T-helper 1 cell (primary cell): ENCODE measurements at regions not wholly inside any gene's neighbourhood (a gene's known extent, or its start where the extent isn't known, plus 50 kb on each side); places are given as distances from the start of the nearest gene placed in this dataset.

ENCODE experiments used
- DNase-seq, 5 donors: peaks; one replicate each; pipeline ENCODE4 v3.0.0-alpha.2; 2012 to 2020

DNA sequence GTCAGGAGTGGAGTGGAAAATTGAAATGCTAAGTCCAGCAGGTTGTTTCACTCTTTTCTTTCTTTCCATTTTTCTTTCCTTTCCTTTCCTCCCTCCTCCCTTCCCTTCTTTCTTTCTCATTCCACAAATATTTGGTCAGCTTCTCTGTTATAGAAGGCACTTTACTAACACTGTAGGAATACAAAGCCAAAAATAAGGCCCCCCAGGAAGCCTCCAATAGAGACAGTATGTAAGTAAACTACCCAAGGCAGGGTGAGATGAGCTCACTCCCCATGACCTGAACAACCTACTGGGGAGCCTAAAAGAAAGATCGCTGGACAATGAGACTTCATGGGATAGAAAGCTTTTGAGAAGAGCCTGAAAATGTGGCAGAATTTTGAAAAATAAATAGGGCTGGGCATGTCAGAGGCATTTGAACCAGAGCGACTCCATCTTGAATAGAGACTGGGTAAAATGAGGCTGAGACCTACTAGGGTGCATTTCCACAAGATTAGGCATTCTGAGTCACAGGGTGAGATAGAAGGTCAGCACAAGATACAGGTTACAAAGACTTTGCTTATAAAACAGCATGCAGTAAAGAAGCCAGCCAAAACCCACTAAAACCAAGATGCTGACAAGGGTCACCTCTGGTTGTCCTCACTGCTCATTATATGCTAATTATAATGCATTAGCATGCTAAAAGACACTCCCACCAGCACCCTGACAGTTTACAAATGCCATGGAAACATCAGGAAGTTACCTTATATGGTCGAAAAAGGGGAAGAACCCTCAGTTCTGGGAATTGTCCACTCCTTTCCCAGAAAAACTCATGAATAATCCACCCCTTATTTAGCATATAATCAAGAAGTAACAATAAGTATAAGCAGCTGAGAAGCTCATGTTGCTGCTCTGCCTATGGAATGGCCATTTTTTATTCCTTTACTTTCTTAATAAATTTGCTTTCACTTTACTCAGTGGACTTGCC is 158.9 kb upstream of the EGFLAM start:
- DNase-seq, result no peak

DNA sequence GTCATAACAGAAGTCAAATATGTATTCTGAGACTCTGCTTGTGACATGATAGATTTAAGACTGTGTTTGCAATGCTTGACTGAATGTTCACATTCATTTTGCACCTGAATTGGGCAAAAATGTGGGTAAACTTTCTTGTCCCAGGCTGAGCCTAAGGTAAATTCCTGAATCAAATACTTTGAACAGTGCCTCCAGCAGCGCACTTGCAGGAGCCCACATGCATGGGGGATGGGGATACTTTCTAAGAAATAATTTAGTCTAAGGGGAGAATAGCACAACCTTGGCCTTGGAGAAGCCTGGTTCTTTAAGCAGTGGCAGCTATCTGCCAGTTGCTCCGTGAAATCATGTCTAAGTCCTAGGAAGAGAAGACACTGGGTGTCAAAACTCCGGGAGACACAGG is 163.5 kb upstream of the EGFLAM start:
- no peak for DNase-seq

DNA sequence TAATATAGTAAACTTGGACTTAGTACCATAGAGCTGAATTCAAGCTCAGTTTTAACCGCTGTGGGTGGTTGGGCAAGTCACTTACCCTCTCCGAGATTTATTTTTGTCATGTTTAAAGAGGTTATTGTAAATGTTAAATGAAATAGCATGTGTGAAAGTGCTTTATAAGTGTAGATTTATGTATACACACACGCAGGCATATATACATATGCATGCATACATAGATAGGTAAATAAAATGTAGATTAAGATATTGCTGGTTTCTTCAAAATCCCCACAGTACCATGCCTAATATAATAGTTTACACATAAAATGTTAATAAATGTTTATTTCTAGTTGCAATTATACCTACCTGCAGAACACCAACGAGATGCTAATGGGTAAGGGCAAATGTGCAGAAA is 164.5 kb upstream of the EGFLAM start:
- no peak for DNase-seq

DNA sequence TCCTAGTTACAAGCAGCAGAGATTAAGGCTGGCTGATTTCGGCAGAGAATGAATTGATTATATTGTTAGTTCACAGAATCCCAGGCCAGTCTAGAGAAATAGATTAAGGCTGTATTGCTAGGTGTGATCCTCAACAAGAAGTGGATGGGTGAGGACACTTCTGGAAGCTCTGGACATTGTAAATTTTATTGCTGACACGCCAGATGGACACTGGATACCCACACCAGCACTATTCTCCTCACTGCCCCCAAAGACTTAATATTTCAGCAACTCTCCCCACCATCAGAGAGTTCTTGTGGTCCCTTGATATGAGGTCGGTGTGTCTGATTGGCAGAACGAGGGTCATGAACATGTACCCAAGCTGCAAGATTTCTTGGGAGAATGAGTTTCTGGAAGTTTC is 171.6 kb upstream of the EGFLAM start:
- DNase-seq, result no peak

DNA sequence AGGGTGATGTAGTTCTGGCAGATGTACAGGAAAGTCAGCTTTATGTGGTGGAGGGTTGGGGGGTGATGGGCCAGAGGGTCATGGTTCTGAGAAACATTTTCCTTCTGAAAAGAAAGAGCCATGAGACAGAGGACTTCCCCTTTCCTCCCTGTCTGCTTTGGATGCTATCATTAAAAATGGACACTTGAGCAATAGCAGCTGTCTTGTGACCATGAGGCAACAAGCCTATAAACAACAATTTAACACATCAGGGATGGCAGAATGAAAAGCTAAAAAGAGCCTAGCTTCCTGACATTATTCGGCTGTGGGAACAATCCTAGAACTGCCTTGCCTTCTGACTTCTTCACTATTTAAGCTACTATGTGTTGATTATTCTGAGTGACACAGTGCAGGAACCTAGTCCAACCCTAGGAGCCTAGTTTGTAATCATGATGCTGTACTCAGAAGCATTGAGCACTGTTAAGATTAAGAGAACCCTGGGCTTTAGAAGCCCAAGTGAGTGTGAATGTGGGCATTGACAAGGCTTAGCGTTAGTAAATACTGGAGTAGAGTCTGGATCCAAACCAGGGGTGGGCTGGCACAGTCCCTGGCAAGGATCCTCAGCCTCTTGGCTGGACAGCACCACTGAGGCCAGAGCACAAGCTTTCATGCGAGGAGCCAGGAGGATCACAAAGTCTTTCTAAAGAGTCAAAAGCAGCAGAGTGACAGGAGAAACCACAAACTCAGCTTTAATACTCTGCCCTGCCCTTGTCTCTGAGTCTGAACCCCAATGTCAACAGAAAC is 178.5 kb upstream of the EGFLAM start:
- DNase-seq, result no peak

DNA sequence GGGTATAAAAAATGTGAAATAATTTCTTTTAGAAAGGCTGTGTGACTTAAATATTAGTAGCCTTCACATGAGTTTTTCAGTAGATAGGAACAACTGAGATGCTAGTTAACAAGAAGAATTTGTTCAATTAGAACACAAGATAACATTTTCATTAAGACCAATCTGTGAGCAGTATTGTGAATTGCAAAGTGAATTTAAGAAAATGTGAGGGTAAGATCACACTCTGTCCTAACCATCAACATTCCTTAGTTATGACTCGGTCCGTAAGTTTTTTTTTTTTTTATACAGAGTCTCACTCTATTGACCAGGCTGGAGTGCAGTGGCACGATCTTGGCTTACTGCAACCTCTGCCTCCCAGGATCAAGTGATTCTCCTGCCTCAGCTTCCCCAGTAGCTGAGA is 180.2 kb upstream of the EGFLAM start:
- DNase-seq, result no peak

DNA sequence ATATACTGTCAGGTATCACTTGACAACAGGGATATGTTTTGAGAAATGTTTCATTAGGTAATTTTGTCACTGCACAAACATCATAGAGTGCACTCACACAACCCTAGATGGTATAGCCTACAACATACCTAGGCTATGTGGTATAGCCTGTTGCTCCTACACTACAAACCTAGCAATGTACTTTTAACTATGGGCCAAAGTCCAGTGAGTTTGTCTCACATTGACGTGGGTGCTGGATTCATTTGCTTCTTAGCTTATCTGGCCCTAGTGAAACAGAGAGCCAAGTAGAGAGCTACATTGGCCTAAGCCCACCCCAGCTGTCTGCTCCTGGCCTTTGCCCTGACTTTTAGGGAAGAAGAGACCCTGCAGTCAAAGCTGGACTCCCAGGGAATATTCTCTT is 180.7 kb upstream of the EGFLAM start:
- DNase-seq, result no peak

DNA sequence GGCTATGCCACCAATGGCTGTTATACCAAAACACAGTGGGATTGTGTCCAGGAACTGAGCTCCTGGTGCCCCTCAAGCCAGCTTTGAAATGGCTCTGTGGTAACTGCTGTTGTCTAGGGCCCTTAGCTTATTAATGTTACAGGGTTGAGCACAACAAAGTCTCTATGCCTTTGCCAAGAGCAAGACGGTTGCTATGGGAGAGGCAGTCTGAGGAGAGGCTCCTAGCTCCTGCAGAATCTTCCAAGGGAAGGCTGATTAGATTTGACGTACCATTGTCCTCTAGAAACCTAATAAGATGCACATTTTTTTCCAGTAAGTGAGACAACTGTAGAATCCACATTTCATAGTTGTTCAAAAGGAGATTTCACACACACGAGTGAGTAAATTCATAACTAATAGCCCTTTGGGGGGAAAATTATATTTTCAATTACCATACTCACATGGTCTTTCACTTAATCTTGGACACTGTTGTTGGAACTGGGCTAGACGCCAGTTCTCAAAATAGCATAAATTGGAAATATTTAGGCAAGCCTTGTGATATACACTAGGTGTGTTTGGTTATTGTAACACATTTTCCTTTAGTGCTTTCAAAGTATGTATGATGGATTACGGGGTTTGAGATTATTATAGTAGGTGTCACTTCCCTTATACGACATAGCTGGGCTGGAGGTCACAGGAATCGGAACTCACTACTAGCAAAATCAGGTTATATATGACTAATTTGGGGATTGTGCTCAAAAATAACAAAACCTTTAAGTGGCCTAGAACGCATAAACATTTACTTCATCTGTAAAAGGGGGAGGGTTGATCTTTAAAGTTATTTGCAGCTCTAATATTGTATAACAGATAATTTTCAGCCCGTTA is 186.3 kb upstream of the EGFLAM start:
- DNase-seq, result no peak

DNA sequence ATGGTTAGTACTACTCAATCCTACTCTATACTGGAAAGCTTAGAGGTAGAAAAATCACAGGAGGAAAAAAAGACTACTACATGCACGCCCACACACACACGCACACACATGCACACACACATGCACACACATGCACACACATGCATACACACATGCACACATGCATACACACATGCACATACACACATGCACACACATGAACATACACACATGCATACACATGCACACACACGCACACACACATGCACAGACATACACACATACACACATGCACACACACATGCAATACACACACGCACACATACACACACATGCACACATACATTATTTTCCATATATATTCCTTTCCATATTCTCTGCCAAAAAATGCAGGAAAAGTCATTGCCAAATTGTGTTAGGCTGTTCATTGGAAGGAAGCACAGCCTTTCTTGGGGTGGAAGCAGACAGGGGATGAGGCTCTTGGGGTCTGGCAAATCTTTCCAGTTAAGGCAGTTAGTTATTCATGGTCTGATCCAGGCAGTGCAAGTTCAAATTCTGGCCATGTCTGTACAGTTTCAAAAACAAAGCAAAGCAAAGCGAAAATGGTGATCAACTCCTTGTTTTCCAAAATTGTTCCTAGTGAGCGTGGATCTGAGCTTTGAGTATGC is 187.9 kb upstream of the EGFLAM start:
- DNase-seq, result no peak

DNA sequence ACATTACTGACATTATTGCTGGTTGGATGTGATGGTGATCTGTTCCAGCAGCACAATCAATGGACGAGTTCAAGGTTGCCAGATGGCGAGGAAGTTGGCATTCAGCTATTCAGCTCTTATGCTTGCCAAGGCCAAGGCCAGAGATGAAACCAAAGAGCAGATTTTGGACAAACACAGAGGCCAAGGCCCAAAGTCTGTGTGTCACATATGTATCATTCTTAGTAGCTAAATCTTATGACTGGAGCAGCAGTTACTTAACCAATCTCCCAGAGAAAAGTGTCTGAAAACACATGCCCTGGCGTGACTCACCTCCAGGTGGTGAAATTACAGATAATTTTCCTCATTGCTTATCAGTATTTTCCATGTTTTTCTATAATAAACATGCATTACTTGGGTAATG is 189.0 kb upstream of the EGFLAM start:
- no peak for DNase-seq

DNA sequence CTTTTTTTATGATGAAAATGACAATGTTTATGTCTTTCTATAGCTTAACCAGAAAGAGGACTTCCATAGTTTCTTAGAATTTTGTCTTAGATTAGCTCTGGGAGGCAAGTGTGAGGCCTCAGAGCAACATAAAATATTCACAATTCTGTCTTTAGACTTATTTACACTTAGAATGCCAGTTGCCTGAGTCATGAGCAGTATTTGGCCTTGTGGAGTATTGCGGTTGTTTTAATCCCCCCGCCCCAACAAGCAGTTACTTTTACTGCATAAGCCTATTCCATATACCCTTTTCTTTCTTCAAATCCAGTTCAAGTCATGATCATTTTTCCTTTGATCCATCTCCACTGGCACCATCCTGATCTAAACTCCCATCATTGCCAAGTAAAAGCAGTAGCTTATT is 198.0 kb upstream of the EGFLAM start:
- DNase-seq, result no peak

DNA sequence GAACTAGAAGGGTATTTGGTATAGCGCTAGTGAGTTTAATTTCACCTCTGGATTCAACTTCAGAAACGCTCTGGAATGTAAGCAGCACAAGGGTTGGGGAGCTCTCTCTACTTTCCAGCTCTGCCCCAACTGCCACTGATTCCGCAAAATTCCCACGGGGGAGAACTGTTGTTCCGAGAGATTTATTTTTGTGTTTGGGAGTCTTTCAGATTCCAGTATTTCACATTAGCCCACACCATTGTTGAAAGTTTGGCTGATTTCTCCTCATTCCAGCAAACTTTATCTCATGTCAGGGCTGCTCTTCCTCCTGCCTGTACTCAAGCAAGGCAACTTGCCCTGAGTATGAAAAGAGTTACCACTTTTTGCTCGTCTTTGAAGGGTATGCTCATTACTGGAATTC is 198.5 kb upstream of the EGFLAM start:
- no peak for DNase-seq

DNA sequence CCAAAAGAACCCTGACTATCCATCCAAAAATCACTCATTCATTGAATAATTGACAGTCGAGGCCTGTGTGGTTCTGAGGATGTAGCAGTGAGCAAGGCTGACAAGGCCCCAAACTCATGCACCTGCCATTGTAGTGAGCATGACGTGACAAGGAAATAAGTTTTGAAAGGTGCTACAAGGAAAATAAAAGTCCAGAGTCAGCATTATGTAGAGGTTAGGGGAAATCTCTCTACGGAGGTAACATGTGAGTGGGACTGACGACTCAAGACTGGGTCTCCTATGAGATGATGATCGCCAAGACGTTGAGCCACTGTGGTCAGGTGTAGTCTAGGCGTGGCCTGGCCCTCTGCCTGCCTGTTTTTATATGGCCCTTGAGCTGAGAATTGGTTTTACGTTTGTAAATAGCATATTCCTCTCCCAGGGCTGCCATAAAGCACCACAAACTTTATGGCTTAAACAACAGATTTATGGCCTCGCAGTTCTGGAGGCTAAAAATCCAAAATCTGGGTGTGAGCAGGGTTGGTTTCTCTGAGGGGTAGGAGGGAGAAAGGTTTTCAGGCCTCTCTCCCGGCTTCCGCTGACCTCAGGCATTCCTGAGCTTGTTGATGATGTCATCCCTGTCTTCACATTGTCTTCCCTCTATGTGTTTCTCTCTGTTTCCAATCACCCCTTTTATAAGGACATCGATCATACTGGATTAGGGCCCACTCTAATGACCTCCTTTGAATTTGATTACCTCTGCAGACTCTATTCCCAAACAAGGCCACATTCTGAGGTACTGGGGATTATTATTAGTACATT is 206.4 kb upstream of the EGFLAM start:
- DNase-seq, result no peak

DNA sequence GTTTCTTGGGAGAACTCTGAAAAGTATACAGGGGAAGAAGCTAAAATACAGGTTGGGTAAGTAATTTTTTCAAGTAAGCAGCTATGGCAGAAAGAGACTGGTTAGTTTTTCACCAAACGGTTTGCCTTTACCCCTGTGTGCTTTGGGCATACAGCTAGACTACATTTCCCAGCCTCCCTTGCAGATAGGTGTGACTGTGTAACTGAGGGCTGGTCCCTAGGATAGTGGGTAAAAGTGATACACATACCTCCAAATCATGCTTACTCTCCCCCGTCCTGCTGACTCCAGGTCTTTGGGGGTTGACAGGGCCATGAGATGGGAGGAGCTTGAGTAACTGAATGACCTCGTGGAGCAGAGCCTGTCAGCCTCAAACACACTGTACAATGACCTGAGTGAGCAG is 208.6 kb upstream of the GDNF start:
- DNase-seq, result no peak

DNA sequence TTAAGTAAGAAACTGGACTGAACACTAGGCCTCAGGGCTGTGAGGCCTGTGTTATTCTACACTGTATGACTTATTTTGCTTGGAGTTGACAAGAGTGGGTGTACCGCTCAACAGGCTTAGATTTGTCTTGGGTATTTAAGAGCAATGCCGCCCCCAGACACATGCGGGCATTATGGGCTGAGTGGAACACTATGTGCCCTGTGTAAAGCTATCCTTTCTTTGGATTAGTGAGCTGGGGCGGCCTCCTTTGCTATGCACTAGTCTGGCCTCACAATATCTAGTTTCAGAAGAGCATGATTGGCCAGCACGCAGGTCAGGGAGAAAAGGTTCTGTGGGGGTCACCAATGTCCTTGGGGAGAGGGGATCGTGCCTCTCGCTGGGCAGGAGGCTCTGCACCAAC is 206.3 kb upstream of the GDNF start:
- no peak for DNase-seq

DNA sequence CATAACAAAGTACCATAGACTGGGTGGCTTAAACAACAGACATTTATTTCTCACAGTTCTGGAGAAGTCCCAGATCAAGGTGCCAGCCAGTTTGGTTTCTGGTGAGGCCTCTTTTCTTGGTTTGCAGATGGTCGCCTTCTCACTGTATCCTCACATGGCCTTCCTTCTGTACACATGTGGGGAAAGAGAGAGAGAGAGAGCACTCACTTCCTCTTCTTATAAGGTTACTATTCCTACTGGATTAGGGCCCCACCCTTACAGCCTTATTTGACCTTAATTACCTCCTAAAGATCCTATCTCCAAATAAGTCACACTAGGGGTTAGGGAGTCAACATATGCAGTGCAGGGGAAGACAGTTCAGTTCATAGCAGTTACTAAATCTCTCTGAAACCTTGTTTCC is 205.6 kb upstream of the GDNF start:
- no peak for DNase-seq

DNA sequence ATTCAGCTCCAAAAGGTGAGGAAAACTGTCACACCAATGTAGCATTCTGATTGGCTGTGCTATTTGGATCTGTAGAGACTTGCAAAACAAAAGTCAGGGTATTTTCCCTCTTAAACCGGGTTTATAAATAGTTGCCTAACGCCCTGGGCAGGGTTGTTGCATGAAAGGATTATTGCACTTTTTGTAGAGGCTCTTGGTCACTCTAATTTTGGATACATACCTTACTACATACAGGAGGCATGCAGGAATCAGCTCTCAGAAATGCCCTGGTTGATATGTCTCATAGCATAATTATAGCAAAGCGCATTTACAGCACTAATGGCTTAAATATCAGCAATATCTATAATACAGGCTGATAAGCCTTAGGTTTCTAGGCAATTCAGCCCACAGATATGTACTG is 200.0 kb upstream of the GDNF start:
- DNase-seq, result no peak

DNA sequence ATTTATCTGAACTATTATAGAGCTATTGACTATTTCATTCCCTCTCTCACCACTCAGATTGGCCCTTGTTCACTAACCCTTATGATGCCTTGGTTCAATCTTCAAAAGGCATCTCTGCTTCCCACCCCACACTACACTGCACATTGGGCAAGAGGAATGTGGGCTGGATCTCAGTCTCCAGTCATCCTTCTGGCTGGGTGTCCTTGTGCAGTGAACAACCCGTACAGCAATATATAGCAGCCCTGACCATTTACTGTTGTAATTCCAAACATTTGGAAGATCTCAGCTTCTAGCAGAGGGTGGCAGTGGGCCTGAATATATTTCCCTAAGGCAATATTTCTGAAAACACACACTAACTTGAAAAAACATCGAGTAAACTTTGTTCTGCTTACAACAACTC is 199.2 kb upstream of the GDNF start:
- no peak for DNase-seq

DNA sequence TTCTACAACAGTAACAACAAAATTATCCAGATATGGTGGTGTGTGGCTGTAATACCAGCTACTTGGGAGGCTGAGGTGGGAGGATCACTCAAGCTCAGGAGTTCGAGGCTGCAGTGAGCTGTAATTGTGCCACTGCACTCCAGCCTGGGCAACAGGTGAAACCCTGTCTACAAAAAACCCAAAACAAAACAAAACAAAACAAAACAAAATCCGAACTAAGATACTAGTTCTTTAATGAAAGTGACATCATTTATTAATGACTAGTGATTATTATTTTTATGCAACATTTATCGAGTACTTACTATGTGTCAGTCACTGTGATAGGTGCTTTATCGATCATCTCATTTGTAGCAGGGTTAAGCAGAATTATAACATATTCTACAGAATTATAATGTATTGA is 196.9 kb upstream of the GDNF start:
- no peak for DNase-seq

DNA sequence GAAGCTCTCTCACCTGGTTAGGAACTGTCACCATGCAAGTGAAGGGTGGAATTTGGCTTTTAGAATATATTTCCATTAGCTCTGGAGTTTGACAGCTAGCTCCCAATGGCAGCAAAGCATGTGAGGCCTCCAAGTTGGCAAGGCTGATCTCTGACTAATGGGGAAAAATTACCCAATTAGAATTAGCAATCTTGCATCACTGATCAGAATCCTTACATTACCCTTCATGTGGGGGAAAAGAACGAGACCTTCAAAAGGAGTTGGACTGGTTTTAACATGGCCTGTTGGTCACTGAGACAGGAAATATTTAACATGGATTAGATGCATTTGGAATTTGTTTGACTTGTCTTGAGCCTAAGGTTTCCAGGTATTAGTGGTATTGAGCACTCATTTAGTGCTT is 192.3 kb upstream of the GDNF start:
- DNase-seq, result no peak

DNA sequence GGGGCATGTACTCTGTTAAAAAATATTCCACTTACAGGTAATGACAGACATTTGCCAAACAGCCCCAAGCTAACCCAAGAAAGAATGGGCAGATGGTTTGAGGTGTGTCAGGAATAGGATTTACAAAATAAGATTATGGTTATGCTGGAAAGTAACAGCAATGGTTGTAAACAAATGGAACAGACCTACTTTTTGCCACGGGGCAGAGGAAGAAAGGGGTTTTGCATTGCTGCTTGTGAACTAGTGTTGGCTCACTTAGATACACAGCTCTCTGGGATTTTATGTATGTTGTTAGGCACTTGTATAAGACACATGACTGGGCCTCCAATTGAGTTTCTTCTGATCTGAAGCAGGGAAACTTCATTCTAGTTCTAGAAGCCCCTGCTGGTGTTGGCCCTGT is 191.5 kb upstream of the GDNF start:
- DNase-seq, result no peak
